DMS53 treated with DMSO at 0.1 percent for 48 hours (cell line): ENCODE measurements at regions not wholly inside any gene's neighbourhood (a gene's known extent, or its start where the extent isn't known, plus 50 kb on each side); places are given as distances from the start of the nearest gene placed in this dataset.

Experiments used
- DNase-seq: peaks from one replicate; lab custom pipeline; 2025; ENCODE audit not compliant: unreplicated experiment; lab: John Stamatoyannopoulos, UW

GRCh38 chr17:79522414-79522813 is 88.4 kb downstream of the RBFOX3 start:
- DNase-seq = no peak

- no peak for DNase-seq
Measured at GRCh38 chr17:79521225-79521624, 89.6 kb downstream of the RBFOX3 start.

- DNase-seq = no peak
Measured at GRCh38 chr17:79520167-79521165, 90.4 kb downstream of the RBFOX3 start.

- DNase-seq = no peak
Measured at GRCh38 chr17:79519601-79520000, 91.2 kb downstream of the RBFOX3 start.

- no peak for DNase-seq
Measured at GRCh38 chr17:79518585-79519523, 92.0 kb downstream of the RBFOX3 start.

GRCh38 chr17:79517827-79518584 is 92.8 kb downstream of the RBFOX3 start:
- DNase-seq = no peak

- DNase-seq = no peak
Measured at GRCh38 chr17:79515646-79516571, 94.9 kb downstream of the RBFOX3 start.

- DNase-seq = no peak
Measured at GRCh38 chr17:79515110-79515509, 95.7 kb downstream of the RBFOX3 start.

GRCh38 chr17:79513820-79514535 is 96.9 kb downstream of the RBFOX3 start:
- DNase-seq = no peak

- DNase-seq = no peak
Measured at GRCh38 chr17:79513206-79513605, 97.6 kb downstream of the RBFOX3 start.

- DNase-seq = no peak
Measured at GRCh38 chr17:79511471-79511870, 99.4 kb downstream of the RBFOX3 start.

GRCh38 chr17:79510071-79510470 is 100.8 kb downstream of the RBFOX3 start:
- DNase-seq = no peak

GRCh38 chr17:79509490-79509889 is 101.4 kb downstream of the RBFOX3 start:
- no peak for DNase-seq

GRCh38 chr17:79509008-79509407 is 101.8 kb downstream of the RBFOX3 start:
- DNase-seq = no peak

GRCh38 chr17:79508291-79508716 is 102.5 kb downstream of the RBFOX3 start:
- DNase-seq = no peak

GRCh38 chr17:79506955-79507354 is 103.9 kb downstream of the RBFOX3 start:
- DNase-seq = no peak

- no peak for DNase-seq
Measured at GRCh38 chr17:79506150-79506870, 104.5 kb downstream of the RBFOX3 start.

GRCh38 chr17:79505199-79505598 is 105.7 kb downstream of the RBFOX3 start:
- DNase-seq = no peak
